GM21360 (cell line): ENCODE measurements at regions not wholly inside any gene's neighbourhood (a gene's known extent, or its start where the extent isn't known, plus 50 kb on each side); places are given as distances from the start of the nearest gene placed in this dataset.

Experiments
- ATAC-seq: cut with Tn5 transposase; IDR thresholded peaks from one replicate; pipeline ENCODE4 v1.9.1; 2021; ENCODE audit warnings: mild to moderate bottlenecking, moderate library complexity; ENCODE audit not compliant: unreplicated experiment

GRCh38 chr9:19600538-19600937 is 188.3 kb downstream of the SLC24A2 start:
- no peak for ATAC-seq

- ATAC-seq, result no peak
Observed at GRCh38 chr9:19598722-19599121, 189.9 kb downstream of the ACER2 start.

GRCh38 chr9:19597176-19597575 is 188.4 kb downstream of the ACER2 start:
- ATAC-seq, result no peak

- ATAC-seq, result no peak
Observed at GRCh38 chr9:19595003-19595402, 186.2 kb downstream of the ACER2 start.

- ATAC-seq, result no peak
Observed at GRCh38 chr9:19587678-19588077, 178.9 kb downstream of the ACER2 start.

GRCh38 chr9:19583890-19584289 is 175.1 kb downstream of the ACER2 start:
- ATAC-seq, result no peak

GRCh38 chr9:19577411-19577810 is 168.6 kb downstream of the ACER2 start:
- no peak for ATAC-seq

- ATAC-seq, result no peak
Observed at GRCh38 chr9:19568946-19569345, 160.1 kb downstream of the ACER2 start.

GRCh38 chr9:19564396-19565061 is 155.7 kb downstream of the ACER2 start:
- no peak for ATAC-seq

- ATAC-seq, result no peak
Observed at GRCh38 chr9:19555214-19555613, 146.4 kb downstream of the ACER2 start.

- no peak for ATAC-seq
Observed at GRCh38 chr9:19554529-19554928, 145.7 kb downstream of the ACER2 start.

- ATAC-seq, result no peak
Observed at GRCh38 chr9:19553441-19553840, 144.6 kb downstream of the ACER2 start.

- no peak for ATAC-seq
Observed at GRCh38 chr9:19552282-19553105, 143.7 kb downstream of the ACER2 start.

GRCh38 chr9:19551124-19551929 is 142.5 kb downstream of the ACER2 start:
- no peak for ATAC-seq

- ATAC-seq, result no peak
Observed at GRCh38 chr9:19550009-19550408, 141.2 kb downstream of the ACER2 start.

GRCh38 chr9:19533373-19533772 is 124.6 kb downstream of the ACER2 start:
- no peak for ATAC-seq

- ATAC-seq, result no peak
Observed at GRCh38 chr9:19527663-19528062, 118.9 kb downstream of the ACER2 start.

- no peak for ATAC-seq
Observed at GRCh38 chr9:19522558-19522957, 113.7 kb downstream of the ACER2 start.

- ATAC-seq, result no peak
Observed at GRCh38 chr9:19521205-19521604, 112.4 kb downstream of the ACER2 start.

- ATAC-seq, result no peak
Observed at GRCh38 chr9:19517202-19517942, 108.6 kb downstream of the ACER2 start.

- no peak for ATAC-seq
Observed at GRCh38 chr9:19516348-19516747, 107.5 kb downstream of the ACER2 start.
